Thyroid gland (tissue), 4 donors: ENCODE measurements at regions not wholly inside any gene's neighbourhood (a gene's known extent, or its start where the extent isn't known, plus 50 kb on each side); places are given as distances from the start of the nearest gene placed in this dataset.

Experiments
- CTCF ChIP-seq, 6 experiments: fragments of 200-600 bp in 3 of 6; fragments of 450-650 bp in 3 of 6; sonication (generic) in 3 of 6; IDR thresholded peaks; one replicate each; pipeline ENCODE4 v1.5.1; 2016 to 2019; ENCODE audit warnings: antibody characterized with exemption in 6 of 6, mild to moderate bottlenecking in 2 of 6, inconsistent platforms in 1 of 6, moderate library complexity in 1 of 6
- POLR2A ChIP-seq, 2 donors: fragments of 450-650 bp; IDR thresholded peaks; one replicate each; pipeline ENCODE4 v1.6.1; 2017; ENCODE audit warnings: antibody characterized with exemption in 2 of 2, mild to moderate bottlenecking in 2 of 2, moderate library complexity in 1 of 2

- no peak for TF ChIP-seq CTCF (IDR thresholded peaks at IDR 0.05)
- no peak for TF ChIP-seq POLR2A (IDR thresholded peaks at IDR 0.05)
Observed at GRCh38 chr7:42479452-42479815, 242.4 kb upstream of the GLI3 start.
